ENCODE measurements at regions not wholly inside any gene's neighbourhood (a gene's known extent, or its start where the extent isn't known, plus 50 kb on each side); places are given as distances from the start of the nearest gene placed in this dataset.

- TF ChIP-seq POLR2A (IDR thresholded peaks at IDR 0.05; ENCODE audit: low read length) = no peak
- no peak for TF ChIP-seq GATA1 (IDR thresholded peaks at IDR 0.05; ENCODE audit: low read depth, low read length)
Observed at GRCh38 chr13:23042181-23042580, 138.6 kb upstream of the SGCG start.
